IMR-90 (cell line): ENCODE measurements at regions not wholly inside any gene's neighbourhood (a gene's known extent, or its start where the extent isn't known, plus 50 kb on each side); places are given as distances from the start of the nearest gene placed in this dataset.

Source experiments
- CTCF ChIP-seq: conservative IDR thresholded peaks from 2 replicates; pipeline ENCODE4 v1.5.1; 2012; ENCODE audit warnings: mild to moderate bottlenecking, low read depth, low read length, improper control_type of control experiment
- RAD21 ChIP-seq: IDR thresholded peaks from 2 replicates; pipeline ENCODE4 v1.6.1; 2012; ENCODE audit warnings: low read length, improper control_type of control experiment

GRCh38 chr2:209091056-209091455 lies 332.8 kb upstream of the MAP2 start:
- TF ChIP-seq RAD21 (no peak), CTCF (no peak)
